Breast epithelium (tissue), 3 donors: ENCODE measurements at regions not wholly inside any gene's neighbourhood (a gene's known extent, or its start where the extent isn't known, plus 50 kb on each side); places are given as distances from the start of the nearest gene placed in this dataset.

Experiments used
- CTCF ChIP-seq, 3 donors: fragments of 450-650 bp; IDR thresholded peaks; one replicate each; pipeline ENCODE4 v1.5.1; 2016 to 2017; ENCODE audit warnings: antibody characterized with exemption in 3 of 3, mild to moderate bottlenecking in 3 of 3, moderate library complexity in 3 of 3
- POLR2A ChIP-seq: fragments of 450-650 bp; IDR thresholded peaks from one replicate; pipeline ENCODE4 v1.6.1; 2016; ENCODE audit warnings: antibody characterized with exemption, mild to moderate bottlenecking, moderate library complexity
- POLR2AphosphoS5 ChIP-seq, 3 donors: sonication (generic); formaldehyde crosslinking; IDR thresholded peaks; one replicate each; pipeline ENCODE4 v1.6.1; 2017; ENCODE audit warnings: antibody characterized with exemption in 3 of 3

GRCh38 chr3:117195034-117195433 lies 485.5 kb downstream of the TUSC7 start:
- TF ChIP-seq CTCF (IDR thresholded peaks at IDR 0.05) (no peak), POLR2A (no peak), POLR2AphosphoS5 (IDR thresholded peaks at IDR 0.05) (no peak)
